Stimulated activated memory B cell treated with anti-CD40 and anti-IgM and Interleukin-4, amounts not matched to agents 10 μg/mL and 1 μg/mL and 100 μg/mL, for 72 hours (primary cell): ENCODE measurements at regions not wholly inside any gene's neighbourhood (a gene's known extent, or its start where the extent isn't known, plus 50 kb on each side); places are given as distances from the start of the nearest gene placed in this dataset.

Experiments
- ATAC-seq: fragments of 150-1000 bp; cut with Tn5 transposase; 2 replicates; pipeline ENCODE4 v1.10.0; 2021
- H3K27ac Mint-ChIP-seq: one replicate; pipeline ENCODE4 v1.8.0; 2022; ENCODE audit warnings: mild to moderate bottlenecking, mixed read lengths
- H3K27me3 Mint-ChIP-seq: one replicate; pipeline ENCODE4 v1.8.0; 2022; ENCODE audit warnings: mixed read lengths
- H3K36me3 Mint-ChIP-seq: one replicate; pipeline ENCODE4 v1.8.0; 2022; ENCODE audit warnings: mixed read lengths
- H3K4me1 Mint-ChIP-seq: one replicate; pipeline ENCODE4 v1.8.0; 2022; ENCODE audit warnings: mixed read lengths
- H3K4me3 Mint-ChIP-seq: one replicate; pipeline ENCODE4 v1.8.0; 2022; ENCODE audit warnings: mild to moderate bottlenecking, moderate library complexity, mixed read lengths
- H3K9me3 Mint-ChIP-seq: one replicate; pipeline ENCODE4 v1.8.0; 2022; ENCODE audit warnings: mixed read lengths

DNA sequence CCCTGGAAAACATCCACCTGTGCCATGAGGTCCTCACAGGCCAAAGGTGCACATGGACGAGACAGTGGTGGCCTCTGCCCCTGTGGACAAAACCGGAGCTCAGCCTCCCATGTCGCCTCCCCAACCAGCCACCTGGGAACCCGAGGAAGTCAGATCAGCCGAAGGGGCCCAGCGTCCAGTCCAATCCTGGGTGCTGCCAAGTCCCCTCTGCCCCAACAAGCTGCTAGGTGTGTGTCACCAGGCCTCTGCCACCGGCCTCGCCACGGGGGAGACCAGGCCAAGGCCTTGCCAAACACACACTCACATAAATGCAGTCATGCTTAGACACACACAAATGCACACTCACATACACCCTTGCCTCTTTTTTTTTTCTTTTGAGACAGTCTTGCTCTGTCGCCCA, 167.8 kb downstream of the RBFOX3 start:
- H3K9me3 Mint-ChIP-seq: peaks cover 3% of the 10 kb centered on the region
- H3K4me3 Mint-ChIP-seq: no peak overlapping the region
- H3K27ac Mint-ChIP-seq: no peak overlapping the region
- H3K27me3 Mint-ChIP-seq: peaks cover 28% of the 10 kb centered on the region
- ATAC-seq: no peak
- H3K4me1 Mint-ChIP-seq: no peaks in the 10 kb centered on the region
- H3K36me3 Mint-ChIP-seq: no peaks in the 10 kb centered on the region

DNA sequence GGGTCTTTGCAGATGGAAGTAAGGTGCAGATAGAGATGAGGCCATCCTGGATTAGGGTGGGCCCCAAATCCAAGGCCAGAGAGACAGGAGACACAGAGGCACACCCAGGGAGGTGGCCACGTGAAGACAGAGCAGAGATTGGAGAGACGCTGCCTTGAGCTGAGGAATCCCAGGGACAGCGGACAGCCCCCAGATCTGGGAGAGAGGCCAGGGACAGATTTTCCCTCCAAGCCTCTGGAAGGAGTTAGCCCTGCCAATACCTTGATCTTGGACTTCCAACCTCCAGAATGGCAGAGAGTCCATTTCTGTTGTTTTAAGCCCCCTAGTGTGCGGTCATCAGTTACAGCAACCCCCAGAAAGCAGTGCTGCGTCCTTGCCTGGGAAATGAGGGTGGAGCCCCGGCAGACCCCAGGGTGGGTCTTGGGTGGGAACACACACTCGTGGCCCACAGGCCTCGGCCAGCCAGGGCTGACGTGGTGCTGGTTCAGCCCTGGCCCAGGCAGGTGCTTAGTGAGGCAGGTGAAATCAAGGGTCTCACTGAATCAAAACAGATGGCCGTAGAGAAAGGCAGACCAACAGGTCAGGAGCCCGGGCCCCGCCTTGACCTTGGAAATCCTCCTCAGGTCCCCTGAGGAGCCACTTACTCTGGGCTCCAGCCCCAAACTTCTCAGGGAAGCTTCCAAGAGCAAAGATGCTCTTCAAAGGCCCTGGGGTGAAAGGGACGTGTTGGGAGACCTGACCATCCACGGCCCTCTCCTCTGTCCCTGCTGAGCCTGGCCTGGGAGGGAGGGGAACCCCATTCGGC, 169.3 kb downstream of the RBFOX3 start:
- no peak overlapping the region for H3K27ac Mint-ChIP-seq
- peaks cover 22% of the 10 kb centered on the region for H3K27me3 Mint-ChIP-seq
- no peak for ATAC-seq
- no peaks in the 10 kb centered on the region for H3K4me1 Mint-ChIP-seq
- H3K4me3 Mint-ChIP-seq: no peak overlapping the region
- H3K36me3 Mint-ChIP-seq: no peaks in the 10 kb centered on the region
- no peaks in the 10 kb centered on the region for H3K9me3 Mint-ChIP-seq

DNA sequence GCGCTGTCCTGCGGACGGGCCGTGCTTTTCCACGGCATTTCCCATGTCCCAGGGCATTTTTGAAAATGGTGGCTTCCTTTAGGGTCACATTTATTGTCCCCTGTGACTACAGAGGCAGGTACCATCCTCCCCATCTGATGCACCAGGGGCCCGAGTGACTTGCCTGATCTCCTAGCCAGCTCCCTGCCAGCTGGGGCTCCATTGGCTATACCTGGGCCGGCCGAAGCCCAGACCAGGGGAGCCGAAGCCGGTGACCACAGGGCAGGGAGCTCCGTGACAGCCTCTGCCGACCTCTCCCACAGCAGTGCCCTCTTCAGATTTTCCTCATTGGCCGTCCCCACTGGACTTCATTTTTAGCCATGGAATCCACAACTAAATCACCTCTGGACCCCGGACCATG, 170.6 kb downstream of the RBFOX3 start:
- Mint-ChIP-seq H3K9me3 (no peaks in the 10 kb centered on the region), H3K4me1 (no peaks in the 10 kb centered on the region), H3K4me3 (no peak overlapping the region), H3K36me3 (no peaks in the 10 kb centered on the region), H3K27ac (no peak overlapping the region), H3K27me3 (peaks cover 35% of the 10 kb centered on the region)
- ATAC-seq: no peak

DNA sequence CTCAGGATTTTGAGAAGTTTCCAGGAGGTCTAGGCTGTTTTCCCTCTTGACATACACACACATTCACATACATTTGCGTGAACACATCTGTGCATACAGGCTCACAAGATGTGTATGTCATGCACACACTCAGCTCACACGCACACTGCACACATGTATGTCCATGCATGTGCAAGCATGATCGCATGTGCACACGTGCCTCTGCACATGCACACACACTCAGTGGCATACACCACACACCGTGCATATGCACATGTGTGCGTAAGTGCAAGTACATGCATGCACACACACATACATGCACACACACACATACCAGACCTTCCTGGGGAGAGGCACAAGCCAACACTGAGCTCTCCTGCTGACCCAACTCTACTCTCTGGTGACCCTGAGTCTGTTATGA, 171.4 kb downstream of the RBFOX3 start:
- H3K9me3 Mint-ChIP-seq: no peaks in the 10 kb centered on the region
- no peak overlapping the region for H3K27ac Mint-ChIP-seq
- no peaks in the 10 kb centered on the region for H3K4me1 Mint-ChIP-seq

DNA sequence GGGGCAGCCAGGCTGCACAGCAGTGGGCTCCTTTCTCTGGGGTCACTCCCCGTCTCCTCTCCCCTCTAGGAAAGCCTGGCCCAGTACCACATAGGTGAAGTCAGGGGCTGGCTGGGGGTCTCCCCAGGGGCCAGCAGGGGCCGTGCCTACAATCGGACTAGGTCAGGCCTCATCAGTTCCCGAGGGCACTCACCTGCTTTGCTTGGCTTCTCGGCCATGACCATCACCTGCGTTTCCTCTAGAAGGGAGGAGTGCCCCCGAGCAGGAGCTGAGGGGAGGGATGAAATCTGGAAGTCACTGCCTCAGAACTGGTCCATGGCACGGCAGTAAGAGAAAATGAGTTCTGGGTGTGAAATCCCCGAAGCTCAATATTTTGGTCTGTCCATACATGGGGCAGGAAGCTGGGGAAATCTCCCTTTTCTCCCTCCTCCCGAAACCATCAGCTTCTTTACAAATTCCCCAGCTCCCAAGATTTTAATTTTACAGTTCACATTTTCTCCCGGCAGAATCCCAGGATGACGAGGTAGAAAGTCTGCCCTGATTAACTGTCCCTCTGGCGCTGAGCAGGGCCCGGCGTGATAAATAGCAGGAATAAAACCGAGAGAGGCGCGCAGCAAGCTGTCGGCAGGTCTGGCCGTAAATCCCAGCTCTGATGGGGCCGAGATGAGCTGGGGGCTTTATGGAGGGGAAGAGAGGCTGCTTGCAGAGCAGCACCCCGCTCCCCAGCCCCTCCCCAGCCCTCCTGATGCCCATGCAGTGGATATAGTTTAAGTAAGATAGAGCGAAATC, 172.1 kb downstream of the RBFOX3 start:
- no peaks in the 10 kb centered on the region for H3K9me3 Mint-ChIP-seq
- no peaks in the 10 kb centered on the region for H3K4me1 Mint-ChIP-seq
- H3K27me3 Mint-ChIP-seq: peaks cover 36% of the 10 kb centered on the region
- no peaks in the 10 kb centered on the region for H3K36me3 Mint-ChIP-seq
- no peak overlapping the region for H3K4me3 Mint-ChIP-seq
- no peak overlapping the region for H3K27ac Mint-ChIP-seq
- ATAC-seq: no peak

More for the DNA sequence above, 171.4 kb downstream of the RBFOX3 start:
- Mint-ChIP-seq H3K36me3 (no peaks in the 10 kb centered on the region), H3K4me3 (no peak overlapping the region), H3K27me3 (peaks cover 36% of the 10 kb centered on the region)
- no peak for ATAC-seq

DNA sequence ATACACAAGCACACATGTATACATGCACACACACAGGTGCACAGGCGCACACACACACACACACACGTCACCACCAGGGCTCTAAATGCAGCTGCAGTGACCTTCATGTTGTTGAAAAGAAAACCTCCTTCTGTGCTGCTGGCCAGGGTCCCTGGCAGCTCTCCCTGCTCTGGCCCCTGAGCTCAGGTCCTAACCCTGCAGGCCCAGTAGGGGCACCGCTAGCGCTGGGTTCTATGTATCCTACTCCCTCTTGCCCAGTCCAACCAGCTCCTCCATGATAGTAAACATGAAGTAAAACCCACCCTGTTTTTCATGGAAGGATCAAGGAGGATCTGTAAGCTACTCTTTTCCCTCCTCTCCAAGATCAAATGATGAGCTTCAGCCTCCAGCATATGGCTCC, 172.8 kb downstream of the RBFOX3 start:
- no peaks in the 10 kb centered on the region for H3K36me3 Mint-ChIP-seq
- H3K4me3 Mint-ChIP-seq: no peak overlapping the region
- H3K27me3 Mint-ChIP-seq: peaks cover 36% of the 10 kb centered on the region
- H3K9me3 Mint-ChIP-seq: no peaks in the 10 kb centered on the region
- no peaks in the 10 kb centered on the region for H3K4me1 Mint-ChIP-seq
- H3K27ac Mint-ChIP-seq: no peak overlapping the region
- no peak for ATAC-seq

DNA sequence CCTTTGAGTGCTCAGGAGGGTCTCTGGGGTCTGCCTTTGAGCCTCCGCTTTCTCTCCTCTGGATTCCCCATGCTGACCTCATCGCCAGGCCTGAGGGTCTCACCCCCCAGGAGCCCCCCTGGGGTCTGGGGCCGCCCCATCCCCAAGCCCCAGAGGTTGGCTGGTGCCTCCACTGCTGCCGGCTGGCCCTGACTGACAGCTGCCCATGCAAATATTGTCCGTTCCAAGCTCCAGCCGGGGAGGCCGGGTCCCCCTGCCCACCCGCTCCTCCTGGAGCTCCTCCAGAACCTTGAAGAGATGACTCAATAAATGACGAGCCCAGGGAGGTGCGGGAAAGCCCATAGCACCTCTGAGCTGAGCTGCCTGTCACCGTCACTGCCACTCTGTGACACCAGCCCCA, 173.8 kb downstream of the RBFOX3 start:
- no peak overlapping the region for H3K27ac Mint-ChIP-seq
- H3K4me3 Mint-ChIP-seq: no peak overlapping the region
- H3K36me3 Mint-ChIP-seq: no peaks in the 10 kb centered on the region

DNA sequence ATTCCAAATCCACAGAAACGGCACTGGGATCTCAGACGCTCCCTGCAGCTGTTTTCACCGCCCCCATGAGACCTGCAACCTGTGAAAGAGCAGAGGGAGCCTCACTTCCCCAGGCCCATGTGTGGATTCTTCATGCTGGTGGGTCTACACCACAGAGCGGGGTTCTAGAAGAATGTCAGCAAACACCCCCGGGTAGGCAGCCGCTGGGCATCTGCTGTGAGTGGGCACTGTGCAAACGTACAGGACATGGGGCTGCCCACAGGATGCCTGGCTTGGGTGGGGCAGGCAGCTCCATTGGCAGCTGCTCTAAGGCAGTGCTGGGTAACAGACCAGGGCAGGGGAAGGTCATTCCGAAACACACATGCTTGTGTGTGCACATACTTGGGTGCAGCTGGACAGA, 174.9 kb downstream of the RBFOX3 start:
- H3K27ac Mint-ChIP-seq: no peak overlapping the region
- peaks cover 32% of the 10 kb centered on the region for H3K27me3 Mint-ChIP-seq
- H3K4me3 Mint-ChIP-seq: no peak overlapping the region
- no peaks in the 10 kb centered on the region for H3K4me1 Mint-ChIP-seq
- no peak for ATAC-seq
- no peaks in the 10 kb centered on the region for H3K36me3 Mint-ChIP-seq
- no peaks in the 10 kb centered on the region for H3K9me3 Mint-ChIP-seq

More for the DNA sequence above, 173.8 kb downstream of the RBFOX3 start:
- H3K9me3 Mint-ChIP-seq: no peaks in the 10 kb centered on the region
- H3K27me3 Mint-ChIP-seq: peaks cover 36% of the 10 kb centered on the region
- no peaks in the 10 kb centered on the region for H3K4me1 Mint-ChIP-seq
- no peak for ATAC-seq

DNA sequence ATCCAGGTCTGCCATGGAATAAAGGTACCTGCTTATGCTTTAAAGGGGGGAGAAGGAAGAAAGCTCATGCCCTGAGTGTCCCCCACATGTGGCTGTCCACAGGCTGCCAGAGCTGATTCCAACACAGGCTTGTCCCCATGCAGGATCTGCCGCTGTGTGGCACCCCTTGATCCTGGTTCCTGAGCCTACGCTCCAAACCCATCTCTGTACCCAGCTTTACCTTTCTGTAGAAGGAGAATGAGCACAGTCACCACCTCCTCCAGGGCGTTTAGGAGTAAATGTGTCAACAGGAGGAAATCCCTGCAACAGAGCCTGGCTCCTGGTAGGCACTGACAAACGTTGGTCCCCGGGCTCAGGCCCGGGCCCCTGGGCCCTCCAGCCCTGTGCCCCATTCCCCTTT, 175.6 kb downstream of the RBFOX3 start:
- H3K27ac Mint-ChIP-seq: no peak overlapping the region

DNA sequence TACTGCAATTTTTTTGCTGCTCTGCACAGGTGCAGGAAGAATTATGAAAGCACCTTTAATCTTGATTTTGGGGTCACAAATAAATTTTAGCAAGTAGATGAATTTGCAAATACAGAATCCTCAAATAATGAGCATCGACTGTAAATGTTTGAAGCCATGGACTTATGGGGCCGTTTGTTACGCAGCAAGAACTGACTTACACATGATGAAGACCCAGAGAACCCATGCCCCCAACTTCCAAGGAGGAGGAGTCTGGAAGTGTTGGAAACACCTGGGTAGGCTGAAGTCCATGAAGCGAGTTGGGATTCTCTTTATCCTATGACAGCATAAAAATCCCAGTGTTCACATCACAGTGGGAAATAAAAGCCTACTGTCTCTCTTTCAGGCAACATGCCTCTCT, 176.6 kb downstream of the RBFOX3 start:
- ATAC-seq: no peak
- no peak overlapping the region for H3K27ac Mint-ChIP-seq
- H3K27me3 Mint-ChIP-seq: peaks cover 31% of the 10 kb centered on the region
- no peaks in the 10 kb centered on the region for H3K36me3 Mint-ChIP-seq
- H3K4me1 Mint-ChIP-seq: no peaks in the 10 kb centered on the region
- H3K9me3 Mint-ChIP-seq: no peaks in the 10 kb centered on the region
- no peak overlapping the region for H3K4me3 Mint-ChIP-seq

More for the DNA sequence above, 175.6 kb downstream of the RBFOX3 start:
- no peaks in the 10 kb centered on the region for H3K9me3 Mint-ChIP-seq
- ATAC-seq: no peak
- no peaks in the 10 kb centered on the region for H3K36me3 Mint-ChIP-seq
- no peak overlapping the region for H3K4me3 Mint-ChIP-seq
- peaks cover 26% of the 10 kb centered on the region for H3K27me3 Mint-ChIP-seq
- H3K4me1 Mint-ChIP-seq: no peaks in the 10 kb centered on the region

DNA sequence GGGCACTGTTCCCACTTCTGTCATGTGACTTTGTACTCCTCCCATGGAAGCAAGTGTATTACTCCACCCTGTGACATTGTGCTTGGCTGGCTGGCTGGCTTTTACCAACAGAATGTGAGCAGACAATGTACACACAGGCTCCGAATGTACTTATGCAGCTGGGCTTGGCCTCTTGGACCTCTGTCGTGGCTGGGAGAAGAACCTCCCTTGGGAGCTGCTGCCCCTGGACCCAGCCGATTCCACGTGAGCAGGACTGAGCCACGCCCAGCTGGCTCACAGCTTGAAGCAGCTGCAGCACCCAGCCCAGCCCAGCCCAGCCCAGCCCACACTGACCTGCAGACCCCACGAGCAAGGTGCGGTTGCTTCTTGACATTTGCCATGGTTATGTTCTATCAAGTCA, 177.5 kb downstream of the RBFOX3 start:
- Mint-ChIP-seq H3K4me3 (no peak overlapping the region), H3K4me1 (no peaks in the 10 kb centered on the region), H3K9me3 (no peaks in the 10 kb centered on the region), H3K36me3 (no peaks in the 10 kb centered on the region), H3K27ac (no peak overlapping the region), H3K27me3 (peaks cover 33% of the 10 kb centered on the region)
- ATAC-seq: no peak

DNA sequence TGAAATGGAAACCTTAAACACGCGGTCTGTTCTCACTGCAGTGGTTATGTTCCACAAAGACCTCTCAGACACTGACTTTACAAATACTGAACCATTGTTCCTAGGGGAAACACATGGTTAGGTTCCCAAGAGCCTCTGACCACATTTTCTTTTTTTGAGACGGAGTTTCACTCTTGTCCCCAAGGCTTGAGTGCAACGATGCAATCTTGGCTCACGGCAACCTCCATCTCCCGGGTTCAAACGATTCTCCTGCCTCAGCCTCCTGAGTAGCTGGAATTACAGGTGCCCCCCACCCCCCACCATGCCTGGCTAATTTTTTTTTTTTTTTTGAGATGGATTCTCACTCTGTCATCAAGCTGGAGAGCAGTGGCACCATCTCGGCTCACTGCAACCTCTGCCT, 179.7 kb downstream of the RBFOX3 start:
- Mint-ChIP-seq H3K4me1 (no peaks in the 10 kb centered on the region), H3K4me3 (no peak overlapping the region), H3K36me3 (no peaks in the 10 kb centered on the region), H3K27me3 (peaks cover 31% of the 10 kb centered on the region), H3K9me3 (no peaks in the 10 kb centered on the region), H3K27ac (no peak overlapping the region)
- no peak for ATAC-seq

DNA sequence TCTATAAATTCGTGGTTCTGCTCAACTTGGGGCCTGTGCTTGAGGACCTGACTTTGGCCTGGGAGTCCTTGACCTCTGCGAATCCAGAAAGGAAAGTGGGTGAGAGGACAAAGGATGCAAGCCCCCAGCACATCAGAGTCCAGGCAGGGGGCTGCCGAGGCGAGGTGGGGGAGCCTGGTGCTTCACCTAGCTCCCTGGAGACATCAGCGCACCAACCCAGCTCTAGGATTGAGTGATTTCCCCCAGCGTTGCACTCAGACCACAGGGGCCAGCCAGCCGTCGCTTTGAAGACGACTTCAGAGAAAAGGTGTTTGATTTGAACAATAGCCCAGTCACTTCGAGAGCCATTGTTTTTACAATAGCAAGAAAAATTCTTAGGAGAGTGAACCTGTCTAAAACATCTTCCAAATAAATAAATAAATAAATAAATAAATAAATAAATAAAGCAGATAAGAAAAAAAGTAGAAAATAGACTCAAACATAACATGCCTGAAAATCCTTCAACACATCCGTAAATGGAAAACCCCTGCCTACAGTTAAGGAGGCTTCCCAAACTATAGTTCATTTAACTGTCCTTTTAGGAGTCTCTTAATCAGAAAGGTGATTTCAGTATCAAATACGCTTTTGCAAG, 180.9 kb downstream of the RBFOX3 start:
- Mint-ChIP-seq H3K9me3 (no peaks in the 10 kb centered on the region), H3K4me1 (no peaks in the 10 kb centered on the region), H3K4me3 (no peak overlapping the region), H3K36me3 (no peaks in the 10 kb centered on the region), H3K27ac (no peak overlapping the region), H3K27me3 (peaks cover 34% of the 10 kb centered on the region)
- no peak for ATAC-seq

DNA sequence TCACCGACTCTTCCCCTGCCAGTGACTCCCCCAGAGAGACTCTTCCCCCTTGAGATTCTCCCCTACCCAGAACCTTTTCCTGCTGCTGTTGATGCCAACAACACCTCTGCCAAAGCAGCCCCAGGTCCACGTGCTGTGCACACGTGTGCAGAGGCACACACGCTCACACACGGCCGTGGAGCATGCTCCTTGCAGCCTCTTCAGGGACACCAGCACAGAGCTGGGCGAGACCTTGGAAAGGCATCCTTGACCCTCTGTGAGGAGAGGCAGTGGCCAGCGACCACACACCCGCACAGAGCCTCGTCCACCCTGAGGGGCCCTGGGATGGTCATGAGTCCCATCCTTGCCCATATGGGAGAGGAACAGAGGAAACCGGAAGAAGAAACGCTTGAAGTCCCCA, 181.9 kb downstream of the RBFOX3 start:
- no peaks in the 10 kb centered on the region for H3K9me3 Mint-ChIP-seq
- H3K27me3 Mint-ChIP-seq: peaks cover 44% of the 10 kb centered on the region
- no peaks in the 10 kb centered on the region for H3K36me3 Mint-ChIP-seq
- ATAC-seq: no peak
- no peak overlapping the region for H3K27ac Mint-ChIP-seq
- H3K4me3 Mint-ChIP-seq: no peak overlapping the region
- no peaks in the 10 kb centered on the region for H3K4me1 Mint-ChIP-seq

DNA sequence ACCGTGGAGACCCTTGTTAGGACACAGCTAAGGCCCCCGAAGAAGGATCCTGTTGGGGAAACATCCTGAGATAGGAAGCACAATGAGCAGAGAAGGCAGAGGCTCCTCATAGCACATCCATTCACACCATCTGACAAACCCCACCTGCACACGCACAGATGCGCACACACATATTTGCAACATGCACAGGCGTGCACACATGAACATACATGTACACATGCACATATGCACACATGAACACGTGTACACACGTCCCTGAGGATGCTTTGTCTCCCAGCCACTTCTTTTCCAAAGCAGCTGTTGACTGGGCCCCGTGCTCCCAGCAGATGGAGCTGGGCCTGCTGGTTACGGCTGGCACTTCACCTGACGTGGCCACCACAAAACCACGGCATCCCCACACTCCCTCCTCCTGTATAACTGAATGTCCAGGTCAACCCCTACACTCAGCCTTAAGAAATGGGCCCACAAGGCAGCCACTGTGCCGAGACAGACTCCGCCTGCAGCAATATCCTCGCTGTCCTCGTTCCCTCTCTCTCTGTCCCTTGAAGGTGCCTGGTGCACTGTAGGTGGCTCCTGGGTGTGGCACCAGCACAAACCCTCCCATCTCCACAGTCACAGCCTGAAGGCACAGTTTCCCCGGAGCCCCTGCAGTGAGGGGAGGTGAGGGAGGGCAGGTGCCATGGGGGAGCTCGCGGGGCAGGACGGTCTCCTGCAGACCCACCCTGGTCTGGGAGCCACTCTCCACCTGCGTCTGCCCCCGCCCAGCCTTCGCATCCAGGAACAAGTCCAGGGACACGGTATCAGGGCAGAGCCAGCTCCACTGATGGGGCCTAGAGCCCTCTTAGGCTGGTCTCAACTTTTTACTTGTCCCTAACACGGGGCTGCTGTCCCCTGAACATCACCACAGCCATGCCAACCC, 183.0 kb downstream of the RBFOX3 start:
- H3K4me3 Mint-ChIP-seq: no peak overlapping the region
- peaks cover 55% of the 10 kb centered on the region for H3K27me3 Mint-ChIP-seq
- no peak for ATAC-seq
- H3K27ac Mint-ChIP-seq: no peak overlapping the region
- H3K9me3 Mint-ChIP-seq: no peaks in the 10 kb centered on the region
- H3K36me3 Mint-ChIP-seq: no peaks in the 10 kb centered on the region
- no peaks in the 10 kb centered on the region for H3K4me1 Mint-ChIP-seq
